HG03575 (cell line): ENCODE measurements at regions not wholly inside any gene's neighbourhood (a gene's known extent, or its start where the extent isn't known, plus 50 kb on each side); places are given as distances from the start of the nearest gene placed in this dataset.
"Not testable (repeated sequence)": the region's sequence is repeated elsewhere in the genome, so short reads cannot be mapped to it uniquely, and the experiment has no call there.

ENCODE experiments used
- ATAC-seq: cut with Tn5 transposase; IDR thresholded peaks from one replicate; pipeline ENCODE4 v1.9.1; 2021; ENCODE audit not compliant: unreplicated experiment, insufficient number of reproducible peaks, low FRiP score; ENCODE audit errors: extremely low read depth

DNA sequence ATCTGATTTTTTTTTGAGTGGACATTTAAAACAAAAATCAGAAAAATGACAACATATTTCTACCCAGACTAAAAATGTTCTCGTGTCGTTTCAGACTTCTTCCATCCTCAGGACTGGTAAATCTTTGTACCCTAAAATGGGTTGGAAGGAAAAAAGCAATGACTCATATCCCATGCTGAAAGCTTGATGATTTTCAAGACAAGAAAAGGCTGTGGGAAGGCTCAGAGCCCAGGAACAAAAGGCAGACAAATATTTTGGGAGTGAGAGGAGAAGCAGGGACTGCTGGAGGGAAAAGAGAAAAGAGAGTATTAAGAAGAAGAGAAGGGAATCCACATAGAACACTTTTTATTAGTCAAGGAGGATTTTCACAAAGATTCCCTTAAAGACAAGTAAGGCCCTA, 77.1 kb upstream of the CTAGE1 start:
- ATAC-seq, result no peak

DNA sequence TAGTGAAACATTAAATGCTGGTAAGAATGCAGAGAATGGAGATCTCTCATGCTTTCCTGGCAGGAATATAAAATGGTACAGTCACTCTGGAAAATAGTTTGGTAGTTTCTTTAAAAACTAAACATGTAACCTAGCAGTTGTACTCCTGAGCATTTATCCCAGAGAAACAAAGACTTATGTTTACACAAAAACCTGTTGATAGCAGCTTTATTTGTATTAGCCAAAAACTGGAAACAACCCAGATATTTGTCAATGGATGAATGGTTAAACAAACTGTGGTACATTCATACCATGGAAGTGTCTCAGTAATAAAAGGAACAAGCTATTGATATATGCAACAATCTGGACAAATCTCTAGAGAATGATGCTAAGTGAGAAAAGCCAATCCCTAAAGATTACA, 81.7 kb upstream of the CTAGE1 start:
- ATAC-seq, result no peak

DNA sequence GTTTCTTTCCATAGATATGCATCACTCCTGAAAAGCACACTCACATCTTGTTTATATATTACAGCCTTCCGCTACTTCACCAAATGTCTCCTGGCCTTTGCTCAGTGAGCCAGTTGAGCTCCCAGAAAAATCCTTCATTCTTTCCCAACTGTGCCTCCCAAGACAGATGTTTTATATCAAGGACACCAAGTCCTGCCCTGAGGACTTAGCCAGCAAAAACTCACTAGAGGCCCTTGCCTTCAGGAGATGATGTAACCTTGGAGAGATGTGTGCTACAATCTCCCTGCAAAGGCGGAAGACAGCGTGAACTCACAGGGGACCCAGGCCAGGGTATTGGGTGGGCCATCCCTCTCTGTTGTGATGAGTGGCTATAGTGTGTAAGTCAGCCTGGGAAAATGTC, 86.1 kb upstream of the CTAGE1 start:
- ATAC-seq, result no peak

DNA sequence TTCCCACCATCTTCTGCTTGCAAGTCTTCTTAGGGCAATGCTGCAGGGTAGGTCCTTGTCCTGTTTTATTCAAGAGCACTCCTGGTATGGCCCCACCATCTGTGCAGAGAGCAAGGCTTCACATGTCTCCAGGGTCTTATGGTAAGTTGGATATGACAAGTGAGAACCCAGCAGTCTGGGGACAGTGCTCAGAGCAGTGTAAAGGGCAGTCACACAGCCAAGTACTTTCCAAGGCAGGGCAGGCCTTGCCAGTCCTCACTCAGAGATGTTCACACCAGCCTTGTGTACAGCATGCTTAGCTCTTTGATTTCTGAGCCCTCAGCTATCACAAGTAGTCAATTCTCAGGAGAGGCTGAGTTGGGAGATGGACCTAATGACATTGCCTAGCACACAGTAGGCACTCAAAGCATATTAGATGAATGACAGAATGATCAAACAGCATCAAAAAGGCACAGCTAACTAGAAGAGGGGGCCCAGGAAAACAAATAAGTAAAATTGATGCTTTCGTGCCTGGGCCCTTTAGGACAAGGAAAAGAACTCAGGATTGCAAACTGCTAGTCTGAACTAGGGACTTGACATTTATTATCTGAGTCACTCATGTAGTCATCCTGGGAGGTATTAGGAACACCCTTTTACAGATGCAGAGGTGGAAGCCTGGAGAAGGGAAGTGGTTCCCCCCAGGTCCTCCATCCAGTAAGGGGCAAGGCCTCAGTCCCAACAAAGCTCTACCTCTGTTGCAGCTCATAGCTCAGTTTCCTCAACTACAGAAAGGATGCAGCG, 86.7 kb upstream of the CTAGE1 start:
- no peak for ATAC-seq

DNA sequence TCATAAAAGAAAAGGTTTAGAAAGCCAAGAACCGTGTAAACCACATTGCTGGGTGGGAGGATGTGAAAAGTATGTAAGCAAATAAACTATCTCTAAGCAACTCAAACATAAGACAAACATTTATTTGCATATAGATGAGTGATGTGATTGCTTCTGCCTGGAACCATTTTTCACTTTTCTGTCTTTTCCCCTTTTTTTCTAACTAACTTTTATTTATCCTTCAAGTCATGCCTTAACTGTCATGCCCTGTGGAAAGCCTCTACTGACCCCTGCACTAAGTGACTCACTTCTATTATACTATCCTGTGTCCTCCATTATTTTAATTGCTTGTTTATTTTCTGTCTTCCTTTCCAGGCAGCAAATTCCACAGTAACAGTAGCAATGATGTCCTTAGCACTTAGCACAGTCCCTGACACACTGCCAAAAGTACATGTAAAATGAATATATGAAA, 87.5 kb upstream of the CTAGE1 start:
- no peak for ATAC-seq

DNA sequence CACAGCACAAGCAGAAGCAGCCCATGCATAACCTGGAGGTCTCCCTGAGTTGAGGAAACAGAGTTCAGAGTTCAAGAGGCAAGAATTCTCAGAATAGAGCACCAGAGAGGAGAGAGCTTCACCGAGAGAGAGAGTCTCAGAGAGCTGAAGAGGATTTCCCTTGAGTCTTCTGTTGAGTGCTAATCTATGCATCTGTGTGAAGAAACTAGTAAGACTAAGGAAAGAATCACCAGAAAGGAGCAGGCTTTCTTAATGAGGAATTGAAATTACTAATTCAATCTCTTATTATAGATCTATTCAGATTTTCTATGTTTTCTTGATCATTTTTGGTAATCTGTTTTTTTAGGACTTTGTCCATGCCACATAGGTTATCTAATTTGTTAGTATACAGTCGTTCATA, 89.3 kb upstream of the CTAGE1 start:
- ATAC-seq, result no peak

DNA sequence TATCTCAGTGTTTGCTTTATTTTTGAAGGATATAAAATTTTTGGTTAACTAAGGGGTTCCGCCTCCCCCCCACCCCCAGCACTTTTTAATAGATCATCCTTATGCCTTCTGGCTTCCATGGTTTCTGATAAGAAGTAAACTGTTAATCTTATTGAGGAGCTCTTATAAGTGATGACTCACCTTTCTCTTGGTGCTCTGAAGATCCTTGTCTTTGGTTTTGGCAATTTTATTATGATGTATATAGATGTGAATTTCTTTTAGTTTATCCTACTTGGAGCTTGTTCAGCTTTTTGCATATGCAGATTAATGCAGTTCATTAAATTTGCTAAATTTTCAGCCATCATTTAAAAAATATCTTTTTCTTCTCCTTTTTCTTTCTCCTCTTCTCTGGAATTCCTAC, 91.7 kb upstream of the CTAGE1 start:
- no peak for ATAC-seq

DNA sequence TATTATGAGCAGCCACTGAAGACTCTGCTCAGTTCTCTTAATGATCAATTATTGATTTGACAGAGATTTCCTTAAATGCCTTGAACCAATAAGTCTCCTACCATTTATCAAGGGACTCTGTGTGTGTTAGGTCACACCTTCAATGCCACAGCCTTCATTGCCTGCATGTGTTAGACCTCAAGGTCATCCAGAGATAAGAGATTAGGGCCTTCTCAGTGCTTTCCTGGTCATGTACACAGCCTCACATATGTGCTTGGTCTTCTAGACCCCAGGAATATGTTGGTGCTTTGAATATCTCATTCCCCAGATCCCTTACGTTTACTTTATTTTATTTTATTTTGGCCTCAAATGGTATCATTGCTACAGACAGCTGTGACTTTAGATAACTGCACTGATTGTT, 93.0 kb upstream of the CTAGE1 start:
- no peak for ATAC-seq

DNA sequence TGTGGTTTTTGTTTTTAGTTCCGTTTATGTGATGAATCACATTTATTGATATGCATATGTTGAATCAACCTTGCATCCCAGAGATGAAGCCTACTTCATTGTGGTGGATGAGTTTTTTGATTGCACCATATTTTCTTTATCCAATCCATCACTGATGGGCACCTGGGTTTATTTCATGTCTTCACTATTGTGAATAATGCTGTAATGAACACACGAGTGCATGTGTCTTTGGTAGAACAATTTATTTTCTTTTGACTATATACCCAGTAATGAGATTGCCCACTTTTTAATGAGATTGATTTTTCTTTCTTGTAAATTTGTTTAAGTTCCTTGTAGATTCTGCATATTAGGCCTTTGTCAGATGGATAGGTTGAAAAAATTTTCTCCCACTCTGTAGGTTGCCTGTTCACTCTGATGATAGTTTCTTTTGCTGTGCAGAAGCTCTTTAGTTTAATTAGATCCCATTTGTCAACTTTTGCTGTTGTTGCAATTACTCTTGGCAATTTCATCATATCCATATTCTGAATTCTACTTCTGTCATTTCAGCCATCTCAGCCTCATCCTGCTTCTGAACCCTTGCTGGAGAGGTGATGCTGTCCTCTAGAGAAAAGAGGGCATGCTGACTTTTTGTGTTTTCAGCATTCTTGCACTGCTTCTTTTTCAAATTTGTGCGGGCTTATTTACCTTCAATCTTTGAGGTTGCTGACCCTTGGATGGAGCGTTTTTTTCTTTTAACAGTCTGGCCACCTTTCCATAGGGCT, 96.2 kb upstream of the CTAGE1 start:
- no peak for ATAC-seq

DNA sequence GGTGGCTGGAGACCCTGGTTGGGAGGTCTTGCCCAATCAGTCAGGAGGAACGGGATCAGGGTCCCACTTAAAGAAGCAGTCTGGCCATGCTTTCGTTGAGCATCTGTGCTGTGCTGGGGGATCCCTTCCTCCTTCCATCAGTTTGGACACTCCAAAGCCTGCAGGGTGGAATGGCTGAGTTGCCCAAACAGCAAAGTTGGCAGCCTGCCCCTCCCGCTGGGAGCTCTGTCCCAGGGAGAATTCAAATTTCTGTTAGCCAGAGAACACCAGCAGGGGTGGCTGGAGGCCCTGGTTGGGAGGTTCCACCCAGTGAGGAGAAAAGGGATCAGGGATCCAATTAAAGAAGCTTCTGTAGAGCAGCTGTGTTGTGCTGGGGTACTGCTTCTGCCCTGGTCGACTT, 96.9 kb upstream of the CTAGE1 start:
- ATAC-seq, result no peak

DNA sequence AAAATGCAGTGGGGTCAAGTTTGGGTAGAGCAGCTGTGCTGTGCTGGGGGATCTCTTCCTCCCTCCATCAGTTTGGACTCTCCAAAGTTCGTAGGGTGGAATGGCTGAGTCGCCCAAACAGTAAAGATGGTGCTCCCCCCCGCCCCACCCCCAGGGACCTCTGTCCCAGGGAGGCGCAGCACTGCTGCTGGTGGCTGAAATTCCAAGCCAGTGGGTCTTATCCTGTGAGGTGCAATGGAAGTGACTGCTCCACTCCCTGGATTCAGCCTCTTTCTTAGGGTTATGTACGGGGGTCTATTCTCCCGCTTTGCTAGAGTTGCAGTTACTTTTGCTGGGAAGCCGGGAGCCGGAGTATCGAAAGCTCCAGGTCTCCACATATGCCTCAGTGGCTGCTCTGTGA, 97.5 kb upstream of the CTAGE1 start:
- no peak for ATAC-seq

DNA sequence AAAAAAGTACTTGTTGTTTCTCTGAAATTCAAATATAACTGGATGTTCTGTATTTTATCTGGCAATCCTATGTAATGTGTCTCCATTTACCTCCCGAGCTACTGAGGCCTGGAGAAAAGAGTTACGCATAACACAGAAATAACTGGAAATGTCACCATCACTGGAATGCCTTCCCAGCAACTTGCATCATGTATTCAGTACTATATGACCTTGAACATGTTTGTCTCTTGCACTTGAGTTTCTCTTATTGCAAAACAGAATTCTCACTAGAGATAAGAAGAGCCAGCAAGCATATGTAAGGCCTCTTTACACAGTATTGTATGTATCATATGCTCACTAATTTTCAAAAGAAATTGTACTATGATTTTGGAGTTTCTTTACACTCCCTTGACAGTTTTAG, 99.6 kb upstream of the CTAGE1 start:
- ATAC-seq, result no peak

DNA sequence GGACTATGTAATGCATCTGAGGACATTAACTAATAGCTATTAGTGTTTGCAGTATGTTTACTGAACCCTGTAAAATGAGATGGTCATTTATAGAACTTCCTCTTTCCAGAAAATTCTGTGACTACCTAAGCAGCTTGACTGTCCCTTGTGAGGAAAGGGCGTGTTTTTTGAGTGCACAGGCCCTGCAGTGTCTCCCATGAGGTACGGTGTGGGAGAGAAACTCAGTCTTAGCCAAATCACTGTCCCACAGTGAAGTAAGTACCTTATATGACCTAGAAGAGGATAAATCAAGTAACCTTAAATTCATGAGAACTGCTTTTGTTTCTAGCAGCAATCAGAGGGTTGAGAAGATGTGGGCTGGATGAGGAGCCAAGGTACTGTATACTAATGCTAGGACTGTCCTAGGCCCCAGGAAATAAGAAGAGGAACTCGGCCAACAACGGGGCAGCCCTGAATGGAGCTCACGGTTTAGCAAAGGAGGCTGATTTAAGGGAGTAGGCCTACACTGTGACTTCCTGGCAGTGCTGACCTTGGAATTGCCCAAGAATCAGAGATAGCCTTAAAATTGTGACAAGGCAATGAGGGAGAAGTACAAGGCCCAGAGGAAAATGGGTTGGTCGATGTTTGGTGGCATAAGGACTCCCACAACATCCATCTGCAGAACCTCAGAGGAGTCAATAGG, 103.5 kb upstream of the CTAGE1 start:
- no peak for ATAC-seq

DNA sequence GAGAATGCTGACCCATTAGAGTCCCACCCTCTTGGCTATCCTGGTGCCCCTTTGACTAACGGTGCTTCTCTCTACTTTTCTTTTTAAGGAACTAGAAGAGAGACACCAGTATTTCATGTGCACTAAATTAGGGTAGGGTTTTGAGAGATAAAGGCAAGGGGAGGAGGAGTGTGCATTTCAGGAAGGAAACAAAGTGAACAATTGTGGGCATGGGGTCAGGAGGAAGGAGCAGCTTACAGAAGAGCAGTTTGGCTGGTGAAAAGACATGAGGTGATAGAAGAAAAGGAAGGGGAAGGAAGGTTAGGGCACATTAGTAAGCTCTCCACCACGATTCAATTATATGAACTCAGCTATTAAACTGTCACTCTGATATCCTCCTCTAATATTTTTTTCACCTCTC, 105.8 kb upstream of the CTAGE1 start:
- ATAC-seq, result no peak

DNA sequence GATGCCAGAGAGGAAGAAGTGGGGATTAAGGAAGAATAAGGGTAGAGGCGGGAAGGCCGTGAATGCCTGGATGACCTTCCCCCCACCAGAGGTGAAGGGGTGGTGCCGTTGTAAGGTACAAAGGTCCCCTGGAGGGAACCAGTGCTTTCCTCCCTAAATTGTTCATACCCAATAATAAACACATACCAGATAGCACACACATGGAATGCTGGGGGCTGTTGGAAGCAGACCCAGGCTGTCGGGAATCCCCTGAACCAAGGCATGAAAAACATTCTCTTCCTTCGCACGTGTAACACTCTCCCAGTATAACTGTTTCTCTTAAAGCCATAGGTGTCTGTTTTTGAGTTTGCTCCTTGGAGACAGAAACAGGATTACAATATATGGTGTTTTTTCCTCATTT, 107.1 kb upstream of the CTAGE1 start:
- ATAC-seq, result no peak

DNA sequence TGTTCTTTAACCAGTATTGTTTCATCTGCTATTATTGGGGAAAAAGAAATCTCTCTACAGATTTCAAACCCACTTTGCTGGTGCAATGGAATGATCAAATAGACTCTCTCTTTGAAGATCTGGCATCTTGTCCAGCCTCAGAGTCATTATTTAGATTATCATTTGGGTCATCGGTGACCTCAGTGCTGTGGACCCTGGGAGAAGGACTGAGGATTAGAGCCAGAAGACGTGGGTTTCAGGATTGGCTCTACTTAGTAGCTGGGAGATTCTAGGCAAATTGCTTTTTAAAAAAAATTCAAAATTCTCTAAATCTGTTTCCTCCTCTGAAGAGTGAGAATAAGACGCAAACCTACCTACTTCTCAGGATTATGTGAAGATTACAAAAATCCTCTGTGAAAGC, 107.6 kb upstream of the CTAGE1 start:
- ATAC-seq, result no peak

DNA sequence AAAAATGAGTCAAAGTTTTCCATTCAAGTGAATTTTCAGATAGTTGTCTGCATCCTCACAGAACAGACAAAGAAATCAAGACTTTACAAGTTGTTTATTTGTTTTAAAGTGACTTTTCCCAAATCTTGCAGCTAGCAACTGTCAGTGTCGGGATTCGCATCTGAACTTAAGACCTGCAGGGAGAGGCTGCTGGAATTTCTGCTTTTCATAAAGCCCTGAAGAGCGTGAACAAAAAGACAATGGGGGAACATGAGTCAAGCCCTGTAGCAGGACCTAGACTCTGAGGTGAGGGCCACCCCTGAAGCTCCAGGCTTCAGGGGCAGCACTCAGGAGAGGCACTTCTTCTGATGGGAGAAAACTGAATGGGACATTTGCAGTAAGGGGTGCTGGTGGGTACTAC, 108.2 kb upstream of the CTAGE1 start:
- no peak for ATAC-seq

DNA sequence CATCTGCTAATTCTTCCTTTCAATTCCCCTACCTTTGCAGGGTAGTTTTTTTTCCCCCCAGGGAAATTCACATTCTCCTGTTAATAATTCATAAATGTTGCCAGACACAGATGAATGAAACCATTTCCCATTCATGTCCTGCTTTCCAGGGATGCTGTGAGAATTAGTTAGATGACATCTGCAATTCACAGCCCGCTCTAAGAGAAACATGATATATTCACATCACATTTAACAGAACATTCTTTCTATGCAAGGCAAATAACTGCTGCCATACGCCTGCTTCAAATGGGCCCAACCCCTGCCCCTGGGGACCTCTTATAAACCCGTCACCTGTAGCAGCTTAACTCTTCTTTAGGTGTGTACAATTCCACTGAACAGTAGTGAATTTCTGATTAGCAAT, 110.6 kb upstream of the CTAGE1 start:
- no peak for ATAC-seq

DNA sequence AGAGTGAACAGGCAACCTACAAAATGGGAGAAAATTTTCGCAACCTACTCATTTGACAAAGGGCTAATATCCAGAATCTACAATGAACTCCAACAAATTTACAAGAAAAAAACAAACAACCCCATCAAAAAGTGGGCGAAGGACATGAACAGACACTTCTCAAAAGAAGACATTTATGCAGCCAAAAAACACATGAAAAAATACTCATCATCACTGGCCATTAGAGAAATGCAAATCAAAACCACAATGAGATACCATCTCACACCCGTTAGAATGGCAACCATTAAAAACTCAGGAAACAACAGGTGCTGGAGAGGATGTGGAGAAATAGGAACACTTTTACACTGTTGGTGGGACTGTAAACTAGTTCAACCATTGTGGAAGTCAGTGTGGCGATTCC, 117.0 kb upstream of the CTAGE1 start:
- not testable (repeated sequence) for ATAC-seq

DNA sequence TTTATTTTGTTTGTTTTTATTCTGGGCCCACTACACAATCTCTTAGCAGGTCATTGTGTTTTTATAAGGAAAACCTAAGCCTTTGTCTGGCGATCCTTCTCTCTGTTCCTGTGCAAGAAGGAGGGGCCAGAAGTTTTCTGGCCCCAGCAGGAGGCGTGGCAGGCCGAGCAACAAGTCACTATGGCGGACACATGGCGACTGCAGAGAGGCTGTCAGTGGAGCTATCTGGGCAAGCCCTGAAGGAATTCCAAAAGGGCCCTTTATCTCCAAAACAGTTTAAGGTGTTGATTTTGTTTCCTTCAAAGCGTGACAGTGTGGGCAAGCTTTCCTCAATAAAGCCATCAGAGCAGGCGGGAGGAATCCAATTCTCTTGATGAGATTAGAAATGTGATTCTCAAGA, 118.8 kb upstream of the CTAGE1 start:
- ATAC-seq, result no peak
